ENCODE measurements at regions not wholly inside any gene's neighbourhood (a gene's known extent, or its start where the extent isn't known, plus 50 kb on each side); places are given as distances from the start of the nearest gene placed in this dataset.

DNA sequence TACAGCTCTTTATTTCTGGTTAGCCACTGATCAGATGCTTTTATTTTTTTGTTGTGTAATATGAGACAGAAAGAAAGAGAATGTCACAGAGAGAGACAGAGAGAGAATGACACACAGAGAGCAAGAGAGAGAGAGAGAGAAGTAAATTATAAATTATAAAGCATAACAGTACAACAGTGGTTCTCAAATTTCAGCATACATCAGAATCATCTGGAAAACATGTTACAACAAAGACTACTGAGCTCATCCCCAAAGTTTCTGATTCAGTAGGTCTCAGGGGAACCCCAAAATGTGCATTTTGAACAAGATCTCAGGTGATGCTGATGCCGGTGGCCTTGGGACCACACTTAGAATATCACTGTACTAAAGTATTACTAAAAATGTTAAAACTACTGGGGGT lies 245.8 kb upstream of the DIAPH2 start:
- TF ChIP-seq, protein P1, sequence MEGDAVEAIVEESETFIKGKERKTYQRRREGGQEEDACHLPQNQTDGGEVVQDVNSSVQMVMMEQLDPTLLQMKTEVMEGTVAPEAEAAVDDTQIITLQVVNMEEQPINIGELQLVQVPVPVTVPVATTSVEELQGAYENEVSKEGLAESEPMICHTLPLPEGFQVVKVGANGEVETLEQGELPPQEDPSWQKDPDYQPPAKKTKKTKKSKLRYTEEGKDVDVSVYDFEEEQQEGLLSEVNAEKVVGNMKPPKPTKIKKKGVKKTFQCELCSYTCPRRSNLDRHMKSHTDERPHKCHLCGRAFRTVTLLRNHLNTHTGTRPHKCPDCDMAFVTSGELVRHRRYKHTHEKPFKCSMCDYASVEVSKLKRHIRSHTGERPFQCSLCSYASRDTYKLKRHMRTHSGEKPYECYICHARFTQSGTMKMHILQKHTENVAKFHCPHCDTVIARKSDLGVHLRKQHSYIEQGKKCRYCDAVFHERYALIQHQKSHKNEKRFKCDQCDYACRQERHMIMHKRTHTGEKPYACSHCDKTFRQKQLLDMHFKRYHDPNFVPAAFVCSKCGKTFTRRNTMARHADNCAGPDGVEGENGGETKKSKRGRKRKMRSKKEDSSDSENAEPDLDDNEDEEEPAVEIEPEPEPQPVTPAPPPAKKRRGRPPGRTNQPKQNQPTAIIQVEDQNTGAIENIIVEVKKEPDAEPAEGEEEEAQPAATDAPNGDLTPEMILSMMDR (IDR thresholded peaks at IDR 0.05), result no peak
- TF ChIP-seq ZFX (IDR thresholded peaks at IDR 0.05; ENCODE audit: borderline replicate concordance), result no peak
- no peak overlapping the region for H3K27ac ChIP-seq

DNA sequence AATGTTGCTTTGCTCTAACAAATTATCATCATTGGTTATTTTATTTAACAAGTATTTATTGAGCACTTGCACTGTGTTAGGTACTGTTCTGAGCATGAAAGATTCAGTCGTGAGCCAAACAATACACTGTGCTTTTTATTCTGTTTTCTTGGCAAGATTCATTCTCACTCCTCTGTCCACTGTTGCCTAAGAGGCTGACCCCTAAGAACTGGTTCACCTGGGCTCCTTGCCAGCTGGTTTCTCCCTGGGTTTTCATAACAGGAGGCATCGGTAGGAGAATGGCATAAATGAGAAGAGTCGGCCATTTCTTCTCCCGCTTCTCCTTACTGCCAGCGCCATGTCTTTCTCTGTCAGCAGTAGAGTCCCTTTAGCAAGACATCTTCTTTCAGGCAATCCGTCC lies 243.7 kb upstream of the DIAPH2 start:
- H3K27ac ChIP-seq, result no peak overlapping the region
- TF ChIP-seq, protein P1 (IDR thresholded peaks at IDR 0.05), result no peak
- TF ChIP-seq ZFX (IDR thresholded peaks at IDR 0.05; ENCODE audit: borderline replicate concordance), result no peak

DNA sequence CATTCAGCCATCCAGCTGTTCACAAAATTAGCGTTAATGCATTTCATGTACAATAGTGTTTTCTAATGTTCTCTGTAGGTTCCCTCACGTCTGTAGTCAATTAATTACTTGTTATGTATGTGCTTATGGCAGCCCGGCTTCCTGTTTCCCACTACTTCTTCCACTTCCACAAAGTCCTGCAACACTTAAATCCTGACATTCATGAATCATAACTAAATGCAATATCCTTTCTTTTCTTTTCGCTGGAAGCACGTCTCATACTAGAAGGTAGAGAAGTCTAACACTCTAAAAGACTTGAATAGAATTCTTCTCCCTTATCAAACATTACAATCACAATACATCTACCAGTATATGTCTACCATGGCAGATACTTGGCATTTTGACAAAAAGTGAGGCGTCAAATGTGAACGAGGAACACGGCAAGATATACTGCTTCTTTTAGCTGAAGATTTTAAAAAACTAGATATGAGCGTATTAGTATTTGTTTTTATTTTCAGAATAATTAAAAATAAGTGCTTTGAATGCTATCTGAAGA lies 239.0 kb upstream of the DIAPH2 start:
- no peak overlapping the region for H3K27ac ChIP-seq
- TF ChIP-seq ZFX (IDR thresholded peaks at IDR 0.05; ENCODE audit: borderline replicate concordance), result no peak
- TF ChIP-seq, protein P1 (IDR thresholded peaks at IDR 0.05), result no peak

DNA sequence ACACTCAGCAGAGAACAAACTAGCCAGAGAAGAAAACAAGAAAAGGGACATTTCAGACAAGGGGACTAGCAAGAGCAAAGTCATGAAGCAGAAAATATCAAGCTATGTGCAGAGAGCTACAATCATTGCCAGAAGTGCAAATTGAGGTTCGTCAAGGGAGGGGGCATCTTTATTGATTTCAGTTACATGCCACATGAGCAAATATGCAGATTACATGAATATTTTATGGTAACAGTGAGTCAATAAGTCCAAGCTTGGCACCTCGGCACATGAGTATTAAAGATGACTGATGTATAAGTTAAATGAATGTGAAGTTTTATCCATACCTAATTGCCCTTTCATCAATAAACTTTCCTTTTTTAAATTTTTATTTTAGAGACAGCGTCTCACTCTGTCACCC lies 238.1 kb upstream of the DIAPH2 start:
- no peak overlapping the region for H3K27ac ChIP-seq
- no peak for TF ChIP-seq ZFX (IDR thresholded peaks at IDR 0.05; ENCODE audit: borderline replicate concordance)
- TF ChIP-seq, protein P1 (IDR thresholded peaks at IDR 0.05), result no peak

DNA sequence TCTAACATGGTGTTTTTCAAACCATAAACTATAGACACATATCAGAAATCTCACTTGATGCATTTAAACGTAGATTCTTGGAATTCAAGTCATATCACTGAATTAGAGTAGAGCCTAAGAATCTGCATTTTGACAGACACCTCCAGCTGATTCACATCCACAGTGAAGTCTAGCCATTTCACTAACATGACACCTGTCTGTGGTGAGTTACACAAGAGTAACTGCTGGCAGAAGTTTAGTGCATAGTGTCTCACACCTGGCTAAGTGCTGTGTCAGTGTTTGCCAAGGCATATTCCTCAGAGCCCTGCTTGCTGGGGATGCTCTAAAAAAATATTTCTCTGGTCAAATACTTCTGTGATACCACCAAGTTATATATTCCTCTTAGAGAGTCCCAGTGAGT lies 237.5 kb upstream of the DIAPH2 start:
- TF ChIP-seq, protein P1 (IDR thresholded peaks at IDR 0.05), result no peak
- TF ChIP-seq ZFX (IDR thresholded peaks at IDR 0.05; ENCODE audit: borderline replicate concordance), result no peak
- no peak overlapping the region for H3K27ac ChIP-seq

DNA sequence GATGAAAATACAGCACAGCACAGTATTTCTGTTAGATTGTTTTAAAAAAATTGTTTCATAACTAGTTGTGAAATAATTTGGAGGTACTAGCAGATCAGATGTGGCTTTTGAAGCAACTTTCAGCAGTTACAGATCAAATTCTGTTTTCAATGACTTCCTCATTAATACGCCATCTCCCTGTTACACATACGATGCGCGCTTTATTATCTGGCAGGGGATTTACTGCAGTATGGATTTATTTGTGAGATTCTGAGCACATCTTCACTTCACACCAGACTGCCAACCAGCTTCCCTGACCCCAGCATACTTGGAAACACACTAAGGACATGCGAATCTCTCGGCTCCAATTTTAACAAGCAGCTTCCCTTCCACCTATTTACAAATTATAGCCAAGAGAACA lies 235.5 kb upstream of the DIAPH2 start:
- TF ChIP-seq ZFX (IDR thresholded peaks at IDR 0.05; ENCODE audit: borderline replicate concordance), result no peak
- TF ChIP-seq, protein P1 (IDR thresholded peaks at IDR 0.05), result no peak

DNA sequence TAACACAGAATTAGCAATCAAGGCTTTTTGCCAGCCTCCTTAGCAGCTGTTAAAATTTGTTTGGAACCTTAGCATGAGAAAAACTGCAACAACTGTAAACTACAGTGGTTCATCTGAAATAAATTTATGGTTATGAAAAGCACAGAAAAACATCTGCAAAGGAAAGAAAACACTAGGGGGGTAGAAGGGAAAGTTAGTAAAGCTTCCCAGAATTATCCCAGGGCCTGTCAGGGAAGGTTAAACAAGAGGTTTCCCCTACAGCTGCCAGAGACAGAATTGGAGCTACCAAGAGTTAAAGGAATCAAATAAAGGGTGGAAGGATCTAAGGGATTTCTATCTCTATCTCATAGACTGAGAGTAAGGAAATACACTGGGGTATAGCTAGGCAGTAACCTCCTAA lies 234.7 kb upstream of the DIAPH2 start:
- H3K27ac ChIP-seq, result no peak overlapping the region
- TF ChIP-seq, protein P1 (IDR thresholded peaks at IDR 0.05), result no peak
- TF ChIP-seq ZFX (IDR thresholded peaks at IDR 0.05; ENCODE audit: borderline replicate concordance), result no peak

More for the DNA sequence above, 235.5 kb upstream of the DIAPH2 start:
- H3K27ac ChIP-seq, result no peak overlapping the region

Data from 22Rv1 (cell line).